Superior temporal gyrus (tissue), 1 donor: ENCODE measurements at regions not wholly inside any gene's neighbourhood (a gene's known extent, or its start where the extent isn't known, plus 50 kb on each side); places are given as distances from the start of the nearest gene placed in this dataset.

Experiments
- DNase-seq: peaks from one replicate; pipeline ENCODE4 v3.0.0-alpha.2; 2016; ENCODE audit errors: extremely low spot score

DNA sequence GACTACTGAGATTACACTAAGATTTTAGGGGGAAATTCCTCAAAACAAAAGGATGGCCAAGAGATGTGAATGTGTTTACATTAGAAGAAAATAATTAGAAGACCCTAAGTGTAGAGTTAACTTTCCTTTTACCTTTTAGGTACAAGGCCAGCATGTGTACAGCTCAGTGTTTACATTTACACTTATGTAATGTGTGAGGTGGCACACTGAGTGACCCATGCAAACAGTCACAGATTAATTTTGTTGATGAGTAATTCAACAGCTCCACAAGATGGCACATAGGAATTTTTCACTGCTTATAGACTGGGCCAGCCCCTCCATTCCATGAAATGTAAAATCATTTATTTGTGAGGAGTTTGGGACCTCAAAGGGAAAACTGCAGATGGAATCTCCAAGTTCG is 90.1 kb upstream of the SLC12A2 start:
- no peak for DNase-seq

DNA sequence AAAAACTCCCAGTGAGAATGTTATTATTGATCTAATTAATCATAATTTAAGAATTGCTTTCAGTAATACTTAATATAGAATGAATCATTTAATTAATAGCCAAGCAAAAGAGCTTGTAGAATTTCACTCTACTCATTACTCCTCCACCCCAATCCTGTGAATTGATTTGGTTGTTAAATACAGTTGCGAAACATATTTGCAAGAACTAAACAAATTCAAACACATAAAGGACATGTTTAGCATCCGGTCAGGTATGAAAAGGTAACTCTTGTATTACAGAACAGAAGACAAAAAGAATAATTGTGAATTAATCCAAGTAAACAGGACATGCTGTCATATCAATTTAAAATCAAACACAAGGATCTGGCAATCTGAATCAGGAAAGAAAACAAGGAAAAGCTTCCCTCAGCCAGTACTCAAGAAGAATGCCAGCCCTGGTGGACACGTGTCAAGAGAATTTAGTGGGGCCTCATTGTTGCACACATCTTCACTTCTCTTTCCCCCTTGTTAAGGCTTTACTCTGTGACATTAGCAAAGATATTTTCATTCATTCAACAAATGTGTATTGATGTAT is 89.4 kb upstream of the SLC12A2 start:
- DNase-seq, result no peak

DNA sequence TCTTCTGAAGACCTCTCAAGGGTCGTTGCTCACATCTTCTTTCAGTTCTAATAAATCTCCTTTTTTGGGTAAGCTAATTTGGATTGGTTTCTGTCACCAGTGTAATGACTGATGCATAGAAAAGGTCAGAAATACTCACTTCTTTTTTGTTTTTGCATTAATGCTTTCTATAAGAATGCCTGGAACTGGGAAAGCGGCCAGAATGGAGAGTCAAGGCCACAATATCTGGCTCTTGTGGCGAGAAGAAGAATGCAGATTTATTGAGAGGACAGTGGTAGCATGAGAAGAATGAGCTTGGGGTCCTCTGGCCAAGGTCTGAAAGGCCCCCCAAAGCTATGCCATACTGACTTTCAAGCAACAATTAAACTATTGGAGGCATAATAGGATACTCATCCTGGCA is 88.0 kb upstream of the SLC12A2 start:
- DNase-seq, result no peak

DNA sequence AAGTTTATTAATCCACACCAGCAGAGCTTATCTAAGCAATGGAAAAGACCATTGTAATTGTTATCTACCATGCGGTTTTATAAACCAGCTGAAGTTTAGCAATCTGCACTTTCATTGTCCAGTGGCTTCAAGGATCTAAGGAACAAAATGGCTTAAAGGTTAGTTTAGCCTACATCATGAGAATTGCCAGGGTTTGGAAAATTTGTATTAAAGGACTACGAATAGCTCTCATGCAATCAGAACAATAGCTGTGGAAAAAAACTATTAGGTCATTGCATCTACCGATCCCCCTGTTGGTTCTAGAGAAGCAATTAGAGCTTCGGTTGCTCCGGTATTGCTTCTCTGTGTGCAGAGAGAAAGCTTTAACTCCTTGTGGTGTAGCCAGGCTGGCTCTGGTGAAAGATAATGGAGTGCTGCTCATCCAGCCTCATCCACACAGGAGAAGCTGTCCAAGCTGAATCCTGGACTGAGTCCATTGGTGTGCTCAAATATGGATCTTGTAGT is 86.3 kb upstream of the SLC12A2 start:
- no peak for DNase-seq

DNA sequence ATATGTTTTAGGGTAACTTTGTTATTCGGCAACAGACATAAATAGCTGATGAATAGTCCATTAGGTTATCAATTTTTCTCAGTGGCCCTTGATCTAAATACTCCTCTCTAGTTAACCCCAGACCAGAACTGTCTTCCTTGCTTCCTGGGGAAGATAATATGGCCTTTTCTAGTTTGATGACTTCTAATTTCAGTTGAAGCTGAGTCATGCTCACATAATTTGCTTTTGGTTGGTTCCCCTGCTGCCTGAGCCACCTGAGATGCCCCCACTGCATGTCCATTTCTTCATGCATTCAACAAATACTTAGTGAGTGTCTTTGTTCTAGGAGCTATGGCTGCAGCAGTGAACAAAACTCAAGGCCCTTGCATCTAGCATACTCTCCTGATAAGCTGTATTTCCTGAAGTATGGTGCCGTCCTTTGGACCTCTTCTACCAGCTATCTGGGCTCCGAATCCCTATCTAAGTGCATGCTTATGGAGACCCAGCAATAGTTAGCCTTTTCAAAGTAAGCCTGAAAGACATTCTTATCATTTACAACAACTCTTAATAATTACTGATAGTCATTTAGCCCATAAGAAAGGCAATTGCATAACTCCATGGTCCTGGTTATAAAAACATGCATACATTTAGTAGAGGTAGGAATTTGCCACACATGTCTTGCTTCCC is 84.5 kb upstream of the SLC12A2 start:
- DNase-seq, result no peak

DNA sequence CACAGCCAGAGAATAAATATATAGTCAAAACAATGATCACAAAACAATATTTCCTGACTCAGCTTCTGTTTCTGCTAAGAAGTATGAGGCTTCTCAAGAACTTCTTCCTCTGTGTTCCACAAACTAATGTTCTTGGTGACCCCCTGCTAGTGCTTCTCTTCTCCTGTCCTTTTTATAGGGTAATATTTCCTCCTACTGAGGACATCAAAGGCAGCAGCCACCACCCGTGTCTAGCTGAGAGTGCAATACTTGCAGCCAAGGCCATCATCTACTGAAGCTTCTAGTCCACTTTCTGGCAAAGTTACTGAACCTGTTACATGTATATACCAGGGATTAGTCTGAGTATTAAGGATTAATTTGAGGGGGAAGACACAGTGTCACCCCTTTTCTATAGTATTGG is 83.7 kb upstream of the SLC12A2 start:
- DNase-seq, result no peak

DNA sequence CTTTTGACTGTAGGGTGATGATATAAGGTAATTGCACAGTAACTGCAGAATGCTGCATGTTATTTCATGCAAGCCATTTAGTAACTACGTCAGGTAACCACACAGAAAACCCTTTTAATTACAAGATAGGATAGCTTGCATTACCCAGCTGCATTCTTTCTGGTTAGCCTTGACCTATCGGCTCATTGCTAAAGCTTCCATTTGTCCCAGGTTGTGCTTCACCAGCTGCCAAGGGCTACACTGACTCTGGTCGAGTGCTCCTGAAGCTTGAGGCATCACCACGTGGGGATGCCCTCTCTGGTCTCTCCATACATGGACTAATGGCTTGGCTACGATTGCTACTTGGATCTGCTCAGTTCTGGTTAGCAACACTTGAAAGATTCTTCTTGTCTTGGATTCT is 81.1 kb upstream of the SLC12A2 start:
- DNase-seq, result peak; percentile 41

DNA sequence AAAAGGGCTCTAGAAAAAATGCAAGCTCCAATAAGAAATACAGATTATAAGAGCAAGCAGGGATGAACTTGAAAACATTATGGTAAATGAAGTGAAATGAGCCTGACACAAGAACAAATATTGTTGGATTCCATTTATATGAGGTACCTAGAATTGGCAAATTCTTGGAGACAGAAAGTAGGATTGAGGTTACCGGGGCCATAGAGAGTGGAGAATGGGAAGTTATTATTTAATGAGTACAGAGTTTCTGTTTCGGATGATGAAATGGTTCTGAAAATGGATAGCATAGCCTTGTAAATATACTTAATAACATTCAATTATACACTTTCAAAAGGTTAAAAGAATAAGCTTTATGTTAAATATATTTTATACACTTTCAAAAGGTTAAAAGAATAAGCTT is 75.6 kb upstream of the SLC12A2 start:
- DNase-seq, result no peak

DNA sequence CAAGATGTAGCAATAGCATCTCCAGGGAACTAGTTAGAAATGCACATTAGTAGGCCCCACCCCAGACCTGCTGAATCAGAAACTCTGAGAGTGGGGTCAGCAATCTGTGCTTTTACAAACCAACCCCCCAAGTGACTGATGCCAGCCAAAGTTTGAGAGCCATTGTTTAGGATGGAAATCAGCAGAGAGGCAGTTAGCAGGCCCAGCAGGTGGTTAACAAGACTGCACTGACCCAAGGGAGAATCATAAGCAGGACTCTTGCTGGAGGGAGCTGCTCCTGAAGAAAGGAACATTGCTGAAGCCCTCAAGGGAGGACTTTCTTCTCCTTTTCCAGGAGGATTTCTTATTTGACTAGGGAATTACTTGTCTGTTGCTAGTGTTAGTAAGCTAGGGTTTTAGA is 74.2 kb upstream of the SLC12A2 start:
- DNase-seq, result no peak

DNA sequence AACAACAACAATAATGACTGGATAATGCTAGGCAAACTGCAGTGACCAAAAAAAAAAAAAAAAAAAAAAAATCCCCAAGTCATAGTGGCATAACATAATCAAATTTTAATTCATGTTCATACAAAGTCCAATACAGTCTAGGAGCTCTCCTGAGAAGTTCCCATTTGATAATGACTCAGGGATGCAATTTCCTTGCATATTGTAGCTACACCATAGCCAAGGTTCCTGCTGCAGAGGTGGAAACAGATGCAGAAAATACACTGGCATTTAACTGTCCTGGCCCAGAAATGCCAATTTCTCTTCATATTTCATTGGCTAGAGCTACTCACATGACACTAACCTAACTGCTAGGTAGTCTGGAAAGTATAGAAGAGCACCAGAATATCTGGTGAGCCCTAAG is 72.2 kb upstream of the SLC12A2 start:
- no peak for DNase-seq

DNA sequence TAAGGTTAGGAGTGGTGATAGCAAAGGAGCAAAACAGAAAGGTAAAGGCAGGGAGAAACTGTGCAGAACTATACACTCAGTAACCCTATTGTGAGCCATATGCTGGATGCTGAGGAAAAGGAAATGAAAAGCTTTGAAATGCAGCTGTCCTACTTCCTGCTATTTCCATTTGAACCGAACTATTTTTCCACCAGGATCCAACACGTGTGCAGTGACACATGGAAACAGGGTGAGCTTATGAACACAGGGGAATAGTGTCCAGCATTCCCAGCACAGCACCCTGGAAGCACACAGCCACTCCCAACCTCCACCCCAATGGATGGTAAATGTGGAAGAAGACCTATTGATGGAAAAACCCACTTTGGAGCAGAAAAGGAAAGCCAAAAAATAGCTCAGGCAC is 69.0 kb upstream of the SLC12A2 start:
- no peak for DNase-seq

DNA sequence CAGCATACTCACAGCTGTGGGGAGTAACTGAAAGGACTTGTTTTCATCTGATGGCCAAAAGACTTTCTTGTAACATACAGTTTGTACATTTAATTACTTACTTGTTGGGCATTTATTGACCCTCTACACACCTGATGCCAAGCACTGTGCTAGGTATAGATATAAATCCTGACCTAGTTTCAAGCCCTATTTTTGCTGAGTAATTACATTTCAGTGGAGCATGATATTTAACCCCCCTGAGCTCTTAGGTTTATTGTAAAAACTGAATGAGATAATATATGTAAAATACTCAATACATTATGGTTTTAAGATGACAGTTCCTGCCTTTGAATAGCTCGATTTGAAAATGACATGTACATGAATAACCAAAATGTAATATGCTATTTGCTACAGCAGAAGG is 68.1 kb upstream of the SLC12A2 start:
- DNase-seq, result no peak

DNA sequence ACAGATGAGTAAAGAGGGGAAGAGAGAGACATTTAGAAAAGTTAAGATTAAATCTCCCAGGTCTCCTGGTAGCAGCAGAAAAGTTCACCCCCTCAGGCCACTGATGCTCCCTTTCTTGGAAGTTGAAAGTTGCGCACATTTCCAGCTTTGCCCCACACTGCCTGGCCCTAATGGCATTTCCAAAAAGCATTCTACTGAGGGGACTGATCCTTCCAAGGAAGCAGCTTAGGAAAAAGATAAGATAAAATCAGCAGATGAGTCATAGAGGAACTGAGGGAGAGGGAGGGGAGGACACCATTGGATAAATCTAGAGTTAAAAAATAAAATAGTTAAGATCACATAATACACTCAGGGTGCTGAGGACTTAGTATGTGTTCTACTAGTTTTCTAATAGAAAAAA is 67.6 kb upstream of the SLC12A2 start:
- DNase-seq, result no peak

DNA sequence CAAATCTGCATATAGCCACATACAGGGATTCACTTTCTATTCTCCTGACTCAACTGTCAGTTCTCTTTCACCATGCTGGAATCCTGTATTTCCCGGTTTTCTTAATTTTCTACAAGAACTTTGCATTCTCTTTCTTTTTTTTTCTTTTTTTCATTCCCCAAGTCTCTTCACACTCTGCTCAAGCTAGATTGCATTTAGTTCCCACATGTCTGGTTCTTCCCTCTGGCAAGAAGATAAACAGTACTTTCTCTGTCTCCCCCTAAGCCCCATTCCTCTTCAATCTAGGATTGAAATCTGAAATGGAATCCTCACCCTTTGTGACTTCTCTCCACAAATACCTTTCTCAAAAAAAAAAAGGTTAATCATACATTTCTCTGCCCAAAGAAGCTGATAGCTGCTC is 64.2 kb upstream of the SLC12A2 start:
- no peak for DNase-seq

DNA sequence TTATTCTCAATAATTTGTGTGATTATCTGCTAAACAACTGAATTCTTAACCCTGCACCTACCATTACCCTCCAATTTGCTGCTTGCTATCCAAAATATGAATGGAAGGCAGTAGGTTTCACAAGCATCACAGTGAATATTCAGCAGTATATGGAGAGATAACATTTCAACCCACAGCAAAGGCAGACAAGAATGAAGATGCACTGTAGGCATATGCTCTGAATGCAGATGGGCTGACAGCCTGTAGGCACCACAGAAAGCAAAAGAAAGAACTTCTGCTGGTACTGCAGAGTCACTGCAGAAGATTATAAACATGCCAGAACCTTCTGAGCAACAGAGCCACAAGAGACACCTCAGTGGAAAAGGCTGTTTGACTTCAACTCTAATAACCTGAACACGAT is 63.6 kb upstream of the SLC12A2 start:
- no peak for DNase-seq

DNA sequence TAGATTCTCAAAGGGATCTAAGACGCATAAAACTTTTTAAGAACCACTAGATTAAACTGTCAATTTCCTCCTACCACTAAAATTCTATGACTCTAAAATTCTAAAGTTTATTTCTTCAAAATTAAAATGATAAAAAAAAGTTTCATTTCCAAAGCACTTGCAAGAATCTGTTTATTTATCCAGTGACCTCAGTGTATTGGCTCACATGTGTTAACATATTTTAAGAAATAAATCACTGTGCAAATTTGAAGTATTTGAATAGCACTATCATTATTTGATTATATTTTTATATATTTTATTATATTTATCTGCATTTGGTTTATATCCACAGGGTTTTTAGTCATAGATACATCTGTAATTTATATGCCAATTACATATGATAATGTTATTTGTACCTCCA is 62.2 kb upstream of the SLC12A2 start:
- no peak for DNase-seq
